Activated T-cell treated with anti-CD3 and anti-CD28 coated beads for 4 hours (primary cell): ENCODE measurements at regions not wholly inside any gene's neighbourhood (a gene's known extent, or its start where the extent isn't known, plus 50 kb on each side); places are given as distances from the start of the nearest gene placed in this dataset.

Experiments
- DNase-seq: peaks from one replicate; pipeline ENCODE4 v3.0.0-alpha.2; 2020

DNA sequence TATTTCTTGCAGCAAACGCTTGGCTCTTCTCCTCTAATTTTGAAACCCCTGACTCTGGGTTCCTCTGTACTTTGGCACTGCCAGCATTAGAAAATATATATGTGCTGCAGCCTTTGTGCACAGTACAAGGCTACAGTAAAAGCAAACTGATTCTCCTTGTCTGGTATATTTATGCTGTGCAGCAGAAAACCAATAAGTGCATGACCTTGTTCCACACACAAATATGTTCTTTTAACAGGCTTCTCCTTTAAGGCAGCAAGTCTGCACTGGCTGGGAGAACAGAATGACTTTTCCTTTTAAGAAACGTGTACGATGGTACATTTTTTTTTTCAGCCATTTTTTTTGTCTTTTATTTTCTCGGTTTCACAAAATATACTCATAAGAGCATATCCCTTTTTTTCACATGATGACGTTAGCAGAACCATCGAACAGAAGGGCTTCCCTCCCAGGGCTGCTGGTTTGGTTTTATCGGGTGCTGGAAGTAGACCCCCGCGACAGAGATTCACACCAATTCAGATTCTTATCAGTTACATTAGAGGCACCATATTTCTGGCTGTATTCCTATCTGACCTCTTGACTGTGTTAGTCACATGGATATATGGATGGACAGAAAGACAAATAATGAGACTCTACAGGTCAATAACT, 129.9 kb upstream of the ARID1B start:
- no peak for DNase-seq

DNA sequence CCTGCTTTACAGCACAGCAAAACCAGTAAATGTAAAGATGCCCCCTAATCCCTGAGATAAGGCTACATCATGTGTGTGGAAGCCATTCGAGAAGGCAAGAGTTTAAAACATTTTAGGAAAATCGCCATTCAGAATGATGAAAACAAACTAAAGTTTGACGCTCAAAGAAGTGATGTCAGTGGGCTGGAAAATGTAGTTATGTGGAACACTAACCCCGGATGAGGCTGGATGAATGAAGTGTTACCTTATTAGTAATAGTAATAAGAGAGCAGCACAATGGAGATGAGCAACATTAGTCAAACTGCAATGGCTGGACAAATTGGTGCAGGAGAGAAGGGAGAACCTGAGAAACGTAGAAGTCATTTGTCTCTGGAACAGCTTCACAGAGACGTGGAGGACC, 130.7 kb upstream of the ARID1B start:
- no peak for DNase-seq

DNA sequence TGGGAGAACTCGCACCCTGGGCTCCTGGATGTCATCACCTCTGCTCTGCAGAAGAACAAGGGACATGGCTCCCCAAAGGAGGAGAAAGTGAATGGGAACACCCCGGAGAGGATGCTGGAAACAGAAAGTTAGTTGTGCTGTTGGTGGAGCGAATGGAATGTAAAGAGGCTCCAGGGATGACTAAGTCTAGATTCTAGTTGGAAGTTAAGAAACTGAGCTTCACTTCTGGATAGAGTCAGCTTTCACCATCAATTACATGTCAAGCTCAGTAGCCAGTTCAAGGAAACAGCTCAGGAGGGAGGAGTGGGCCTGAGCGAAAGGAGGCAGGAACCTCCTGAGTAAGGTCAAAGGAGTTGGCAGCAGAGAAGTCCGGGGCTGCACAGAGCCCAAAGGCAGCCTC, 132.1 kb upstream of the ARID1B start:
- no peak for DNase-seq

DNA sequence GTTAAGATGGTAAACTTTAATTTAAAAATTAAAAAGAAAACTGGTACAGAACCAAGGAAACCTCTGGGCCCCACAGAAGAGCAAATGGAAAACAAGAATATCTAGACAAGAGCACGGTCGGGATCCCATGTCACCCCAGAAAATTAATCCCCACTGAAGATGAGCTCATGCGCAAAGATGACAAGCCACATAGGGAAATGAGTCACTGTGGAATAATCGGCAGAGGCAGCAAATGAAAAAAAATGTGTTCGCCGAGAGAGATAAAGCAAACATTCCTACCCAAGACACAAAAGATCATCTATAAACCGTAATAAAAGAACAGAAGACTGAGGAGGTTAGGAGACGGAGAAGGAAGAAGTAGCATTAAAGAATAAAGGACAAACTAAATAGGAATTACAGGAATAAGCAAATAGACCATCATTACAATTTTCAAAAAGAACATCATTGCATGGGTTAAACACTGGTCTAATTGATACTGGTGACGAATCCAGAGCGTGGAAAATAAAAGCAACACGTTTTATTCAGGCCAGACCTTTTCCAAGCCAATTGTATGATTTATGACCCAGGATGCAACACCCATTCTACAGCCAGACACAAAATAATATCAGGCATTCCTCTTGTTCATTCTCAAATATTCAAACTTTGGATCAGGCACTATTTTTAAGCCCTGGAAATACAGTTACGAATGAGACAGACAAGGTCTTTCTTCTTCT, 138.0 kb upstream of the ARID1B start:
- no peak for DNase-seq

DNA sequence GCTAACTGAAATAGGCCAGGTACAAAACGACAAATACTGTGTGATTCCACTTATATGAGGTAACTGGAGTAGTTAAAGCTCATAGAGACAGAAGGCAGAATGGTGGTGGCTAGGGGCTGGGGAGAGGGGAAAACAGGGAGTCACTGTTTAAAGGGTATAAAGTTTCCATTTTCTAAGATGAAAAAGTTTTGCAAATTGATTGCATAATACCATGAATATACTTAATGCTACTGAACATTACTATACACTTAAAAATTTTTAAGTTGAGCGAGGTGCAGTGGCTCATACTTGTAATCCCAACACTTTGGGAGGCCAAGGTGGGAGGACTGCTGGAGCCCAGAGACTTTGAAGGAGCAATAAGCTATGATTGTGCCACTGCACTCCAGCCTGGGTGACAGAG, 138.6 kb upstream of the ARID1B start:
- DNase-seq: no peak

DNA sequence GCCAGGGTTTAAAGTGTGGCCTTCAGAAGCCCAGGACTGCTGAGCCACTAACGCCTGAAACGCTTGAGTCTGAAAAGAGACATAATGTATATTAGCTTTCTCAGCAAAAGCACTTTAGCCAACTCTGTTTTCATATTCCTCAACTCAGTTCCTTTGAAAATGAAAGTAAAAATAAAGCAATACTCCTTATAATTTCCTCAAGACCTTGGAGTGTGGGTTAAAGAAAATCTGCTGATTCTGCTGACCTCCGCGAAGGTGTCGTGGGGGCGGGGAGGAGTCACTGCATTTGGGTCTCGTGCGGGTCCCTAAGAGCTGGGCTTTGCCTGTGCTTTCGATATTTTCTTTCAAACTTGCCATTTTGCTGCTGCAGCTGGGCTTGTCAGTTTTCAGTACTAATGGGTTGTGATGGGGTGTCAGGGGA, 142.2 kb upstream of the ARID1B start:
- no peak for DNase-seq

DNA sequence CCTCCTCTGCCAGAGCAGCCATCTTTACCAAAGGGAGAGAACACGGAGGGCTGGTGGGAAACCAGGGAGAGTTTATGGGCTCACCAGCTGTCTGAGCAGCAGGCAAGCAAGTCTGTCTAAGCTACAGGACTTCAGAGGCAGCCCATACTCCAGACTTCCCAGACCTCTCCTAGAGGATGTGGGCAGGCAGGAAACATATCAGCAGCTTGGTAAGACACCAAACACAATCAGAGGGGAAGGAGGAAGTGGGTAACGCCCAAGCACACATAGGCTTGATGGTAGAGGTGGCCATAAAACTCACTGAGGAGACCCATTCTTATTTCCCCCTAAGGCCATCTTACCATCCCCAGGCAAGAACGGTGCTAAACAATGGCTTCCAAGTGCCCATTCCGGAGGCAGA, 143.1 kb upstream of the ARID1B start:
- DNase-seq: no peak

DNA sequence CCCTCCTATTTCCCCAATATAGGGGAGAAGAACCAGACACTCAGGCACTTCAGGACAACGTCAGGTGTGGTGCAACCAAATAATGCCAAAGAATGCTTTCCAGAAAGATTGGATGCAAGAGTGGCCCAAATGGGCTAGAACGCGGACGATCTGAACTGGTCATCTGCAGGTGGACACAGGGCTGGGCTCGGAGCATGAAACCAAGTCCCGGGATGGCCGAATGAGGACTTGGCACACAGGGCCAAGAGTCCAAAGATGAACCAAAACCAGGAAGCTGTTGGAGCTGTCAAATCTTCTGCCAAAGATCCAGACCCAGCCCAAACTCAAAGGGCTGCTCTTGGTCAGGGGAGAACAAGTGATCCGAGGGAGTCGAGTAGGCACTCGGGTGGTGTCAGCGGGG, 143.9 kb upstream of the ARID1B start:
- DNase-seq: no peak

DNA sequence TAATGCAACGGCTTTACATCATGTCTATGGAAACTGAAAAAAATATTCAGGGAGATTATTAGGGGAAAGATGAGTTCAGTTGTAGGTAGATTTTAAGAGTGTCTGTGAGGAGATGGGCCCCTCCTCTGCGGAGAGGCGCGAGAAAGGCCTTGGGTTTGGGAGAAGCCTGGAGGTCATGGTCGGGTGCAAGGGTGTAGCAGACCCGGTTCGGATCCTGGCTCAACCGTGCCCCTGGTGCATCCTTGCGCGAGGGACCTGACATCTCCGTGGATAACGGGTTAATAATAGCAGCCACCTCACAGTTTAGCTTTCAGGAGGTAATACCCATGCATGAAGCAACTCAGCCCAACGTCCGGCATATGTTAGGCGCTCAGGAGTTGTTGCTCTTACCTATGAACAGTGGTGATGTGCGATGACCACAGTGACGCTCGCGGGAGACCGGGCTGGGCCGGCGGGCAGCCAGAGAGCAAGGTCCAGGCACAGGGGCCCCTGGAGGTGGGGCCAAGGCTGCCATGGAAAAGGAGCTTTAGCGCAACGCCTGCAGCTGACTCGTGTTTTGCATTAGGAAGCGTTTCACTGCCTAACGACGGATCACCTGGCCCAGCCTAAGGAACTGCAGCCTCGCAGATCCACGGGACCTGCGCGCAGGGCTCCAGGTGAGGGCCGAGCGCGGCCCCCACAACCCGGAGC, 146.4 kb upstream of the ARID1B start:
- DNase-seq: no peak

DNA sequence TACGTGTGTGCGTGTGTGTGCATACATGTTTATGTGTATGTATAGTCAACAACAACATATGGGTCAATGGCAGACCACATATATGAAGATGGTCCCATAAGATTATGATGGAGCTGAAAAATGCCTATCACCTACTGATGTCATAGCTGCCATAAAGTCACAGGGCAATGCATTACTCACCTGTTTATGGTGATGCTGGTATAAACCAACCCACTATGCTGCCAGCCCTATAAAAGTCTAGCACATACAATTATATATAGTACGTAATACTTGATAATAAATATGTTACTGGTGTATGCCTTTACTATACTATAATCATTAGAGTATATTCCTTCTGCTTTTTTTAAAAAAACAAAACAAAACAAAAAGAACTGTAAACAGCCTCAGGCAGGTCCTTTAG, 148.4 kb upstream of the ARID1B start:
- DNase-seq: no peak

DNA sequence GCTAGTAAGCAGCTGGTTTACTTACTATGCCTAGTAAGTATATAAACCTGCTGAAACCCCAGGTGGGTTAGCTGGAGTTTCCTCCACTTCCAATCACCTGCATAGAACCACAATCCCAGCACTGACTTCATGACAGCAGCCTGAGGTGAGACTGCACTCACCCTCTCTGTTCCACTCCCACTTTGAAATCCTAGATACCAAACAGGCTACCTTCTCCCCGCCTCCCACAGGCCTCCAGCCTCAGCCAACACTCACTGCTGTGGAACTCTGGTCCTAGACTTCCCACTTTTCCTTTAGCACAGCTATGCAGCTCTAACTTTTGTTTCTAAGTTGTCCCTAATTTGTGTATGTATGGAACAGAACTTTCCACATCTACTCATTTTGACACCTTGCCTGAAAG, 149.7 kb upstream of the ARID1B start:
- no peak for DNase-seq

DNA sequence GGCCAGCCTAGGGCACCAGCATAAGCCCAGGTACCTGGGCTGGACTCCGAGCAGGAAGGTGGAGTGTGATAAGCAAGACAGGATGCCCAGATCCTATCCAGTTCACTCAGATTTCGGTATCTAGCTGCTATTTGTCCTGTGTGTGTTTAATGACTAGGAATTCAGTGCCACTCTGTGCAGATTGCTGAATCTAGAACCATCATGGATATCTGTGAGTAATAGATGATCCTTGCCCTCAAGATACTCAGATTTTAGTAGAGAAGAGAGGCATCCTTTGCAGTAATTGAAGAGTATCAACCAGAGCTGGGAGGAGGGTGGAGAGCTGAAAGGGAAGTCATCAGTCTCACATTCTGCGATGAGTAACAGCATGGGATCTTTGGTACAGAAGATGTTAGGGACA, 155.0 kb upstream of the ARID1B start:
- DNase-seq: no peak

DNA sequence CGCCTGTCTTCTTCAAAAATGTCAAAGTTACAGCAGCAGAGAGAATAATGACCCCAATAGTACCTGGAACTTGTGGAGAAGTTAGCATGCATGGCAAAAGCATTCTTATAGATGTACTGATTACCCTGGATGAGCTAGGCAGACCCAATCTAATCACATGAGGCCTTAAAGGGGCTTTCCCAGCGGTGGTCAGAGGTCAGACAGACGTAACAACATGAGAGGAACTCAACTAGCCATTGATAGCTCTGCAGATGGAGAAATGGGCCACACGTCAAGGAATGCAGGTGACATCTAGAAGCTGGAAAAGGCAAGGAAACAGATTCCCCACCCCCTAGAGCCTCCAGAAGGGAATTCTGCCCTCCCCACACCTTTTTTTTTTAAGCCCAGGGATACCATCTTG, 156.8 kb upstream of the ARID1B start:
- DNase-seq: no peak

DNA sequence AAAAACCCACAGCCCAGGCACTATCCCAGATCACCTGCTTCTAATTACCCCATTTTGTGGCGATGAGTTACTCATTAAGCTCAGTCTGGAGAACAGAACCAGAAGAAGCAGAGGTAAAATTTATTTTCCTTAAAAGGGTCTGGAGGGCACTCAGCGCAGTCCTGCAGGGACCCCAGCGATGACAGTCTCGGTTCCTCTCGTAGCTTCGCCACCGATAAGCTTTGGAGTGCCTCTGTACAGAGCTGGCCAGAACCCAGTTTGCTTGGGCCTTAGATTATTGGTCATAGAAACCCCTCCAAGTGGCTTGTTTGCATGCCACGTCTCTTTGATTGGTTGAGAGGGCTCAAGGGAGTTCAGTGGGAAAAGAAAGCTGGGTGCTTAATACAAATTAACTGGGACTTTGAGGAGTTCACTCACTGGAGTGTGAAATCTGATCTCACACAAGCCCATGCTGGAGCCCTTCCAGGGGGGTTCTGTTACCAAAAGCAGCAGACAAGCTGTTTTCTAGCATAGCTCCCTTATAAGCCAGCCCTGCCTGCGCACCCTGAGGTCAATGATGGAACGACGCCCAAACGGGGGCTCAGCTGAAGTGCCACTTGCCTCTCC, 158.5 kb upstream of the ARID1B start:
- no peak for DNase-seq

DNA sequence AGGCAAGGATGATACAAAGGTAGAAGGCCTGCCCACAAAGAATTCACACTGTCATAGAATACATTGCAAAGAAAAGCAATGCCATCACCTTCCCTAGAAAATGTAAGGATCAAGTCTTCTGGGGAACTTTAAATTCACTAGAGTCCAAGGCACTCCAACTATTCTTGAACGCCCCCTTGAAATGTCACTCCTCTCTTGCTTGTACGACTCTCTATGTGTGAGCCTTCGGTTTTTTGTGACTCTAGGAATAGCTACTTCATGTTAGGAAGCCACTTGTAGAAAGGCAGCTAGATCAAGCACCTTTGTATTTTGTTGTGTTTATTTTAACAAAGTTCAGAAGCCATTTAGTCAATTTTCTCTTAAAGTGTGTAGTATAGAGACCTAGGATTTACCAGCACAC, 159.2 kb upstream of the ARID1B start:
- no peak for DNase-seq

DNA sequence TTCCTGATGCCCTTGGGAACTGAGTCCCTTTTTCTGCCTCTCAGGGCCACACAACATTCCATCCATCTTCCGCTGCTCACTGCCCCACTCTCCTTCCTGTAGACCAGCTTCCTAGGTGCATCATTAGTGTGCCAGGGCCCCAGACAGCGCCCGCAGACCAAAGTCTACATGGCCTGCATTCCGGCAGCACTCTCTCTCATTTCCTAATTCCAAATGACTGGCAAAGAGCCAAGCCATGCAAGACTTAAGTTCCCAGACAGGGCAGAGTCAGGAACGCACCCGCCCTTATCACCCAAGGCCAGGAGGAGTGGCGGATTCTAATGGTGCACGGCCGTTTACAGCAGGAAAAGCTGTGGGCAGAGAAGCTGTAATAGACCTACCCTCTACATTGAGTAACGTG, 159.8 kb upstream of the ARID1B start:
- DNase-seq: no peak

DNA sequence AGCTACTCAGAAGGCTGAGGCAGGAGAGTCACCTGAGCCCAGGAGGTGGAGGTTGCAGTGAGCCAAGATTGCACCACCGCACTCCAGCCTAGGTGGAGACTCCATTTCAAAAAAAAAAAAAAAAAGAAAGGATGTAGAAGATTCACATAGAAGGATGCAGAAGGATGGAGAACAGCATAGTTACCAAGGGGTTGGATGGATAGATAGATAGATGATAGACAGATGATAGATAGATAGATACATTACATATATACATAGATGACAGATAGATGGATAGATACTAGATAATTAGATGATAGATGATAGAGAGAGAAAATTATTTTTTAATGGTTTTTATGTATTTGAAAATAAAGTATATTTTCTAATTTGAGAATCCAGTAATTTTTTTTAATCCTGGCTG, 160.7 kb upstream of the ARID1B start:
- no peak for DNase-seq

DNA sequence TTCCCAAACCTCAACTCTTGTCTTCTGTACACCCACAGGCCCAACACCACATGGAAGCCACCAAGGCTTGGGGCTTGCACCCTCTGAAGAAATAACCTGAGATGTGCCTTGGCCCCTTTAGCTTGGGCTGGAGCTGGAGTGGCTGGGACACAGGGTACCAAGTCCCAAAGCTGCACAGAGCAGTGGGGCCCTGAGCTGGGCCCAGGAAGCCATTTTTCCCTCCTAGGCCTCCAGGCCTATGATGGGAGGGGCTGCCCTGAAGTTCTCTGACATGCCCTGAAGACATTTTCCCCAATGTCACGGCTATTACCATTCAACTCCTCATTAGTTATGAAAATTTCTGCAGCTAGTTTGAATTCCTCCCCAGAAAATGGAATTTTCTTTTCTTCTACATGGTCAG, 163.2 kb upstream of the ARID1B start:
- no peak for DNase-seq

DNA sequence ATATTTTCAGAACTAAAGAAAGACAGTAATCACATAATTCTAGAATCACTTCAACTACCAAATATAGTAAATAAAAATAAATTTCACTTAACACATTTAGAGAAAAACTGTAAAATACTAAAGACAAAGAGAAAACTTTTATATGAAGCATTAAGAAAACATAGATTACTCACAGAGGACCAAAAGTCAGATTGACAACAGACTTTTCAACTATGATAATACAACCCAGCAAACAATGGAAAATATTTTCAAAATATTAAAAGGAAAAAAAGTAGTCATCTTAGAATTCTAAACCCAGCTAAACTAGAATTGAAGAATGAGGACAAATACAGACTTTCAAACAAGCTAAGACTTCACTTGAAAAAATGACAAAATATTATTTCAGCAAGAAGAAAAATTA, 164.8 kb upstream of the ARID1B start:
- DNase-seq: no peak

DNA sequence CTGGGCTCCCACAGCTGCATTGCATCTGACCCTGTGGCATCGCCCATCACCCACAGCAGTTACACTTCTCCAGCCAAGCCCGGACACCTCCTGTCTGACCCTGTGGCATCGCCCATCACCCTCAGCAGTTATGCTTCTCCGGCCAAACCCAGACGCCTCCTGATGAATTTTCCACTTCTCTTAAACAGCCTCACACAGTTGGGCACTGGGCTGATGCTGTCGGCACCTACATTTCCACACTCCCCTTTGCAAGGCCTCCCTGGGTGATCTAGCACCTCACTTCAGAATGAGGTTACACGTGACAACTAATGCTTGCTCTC, 175.2 kb upstream of the ARID1B start:
- DNase-seq: no peak

DNA sequence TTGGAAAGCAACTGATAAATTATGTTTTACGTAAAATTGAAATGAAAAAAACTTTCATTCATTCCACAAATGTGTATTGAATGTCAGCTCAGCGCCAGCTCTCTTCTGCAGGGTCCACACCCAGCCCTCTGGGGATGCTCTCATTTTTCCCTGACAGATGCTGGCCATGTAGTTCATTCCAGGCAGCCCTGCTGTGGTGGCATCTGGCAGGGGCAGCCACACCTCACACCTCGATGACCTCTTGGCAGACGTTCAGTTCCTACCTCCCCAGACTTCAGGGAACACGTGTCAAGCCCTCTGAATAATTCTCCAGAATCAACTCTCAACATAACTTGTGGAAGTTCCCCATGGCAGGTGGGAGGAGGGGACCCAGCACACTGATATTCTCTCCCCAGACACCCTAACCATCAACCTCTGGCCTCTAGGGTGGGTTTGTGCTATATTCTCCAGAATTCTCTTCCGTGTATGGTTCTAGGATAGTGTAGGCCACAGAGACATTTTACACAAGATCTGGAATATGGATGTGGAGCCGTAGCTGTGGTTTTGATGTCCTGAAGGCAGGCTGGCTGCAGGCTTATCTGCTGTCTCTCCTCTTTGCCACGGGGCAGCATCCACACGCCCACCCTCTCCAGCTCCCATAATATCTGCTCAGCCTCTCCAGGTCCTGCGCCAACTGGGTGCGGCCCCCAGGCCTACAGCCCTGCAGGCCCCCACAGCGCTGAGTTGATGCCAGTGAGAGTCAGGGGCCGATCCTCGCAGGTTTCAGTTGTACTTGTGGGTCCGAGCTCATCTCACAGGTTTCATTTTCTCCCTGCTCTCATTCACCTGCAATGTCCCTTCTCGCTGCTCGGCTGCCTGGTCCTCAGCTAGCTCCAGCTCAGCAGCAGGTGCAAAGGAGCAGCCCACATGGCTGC, 175.8 kb upstream of the ARID1B start:
- DNase-seq: no peak

DNA sequence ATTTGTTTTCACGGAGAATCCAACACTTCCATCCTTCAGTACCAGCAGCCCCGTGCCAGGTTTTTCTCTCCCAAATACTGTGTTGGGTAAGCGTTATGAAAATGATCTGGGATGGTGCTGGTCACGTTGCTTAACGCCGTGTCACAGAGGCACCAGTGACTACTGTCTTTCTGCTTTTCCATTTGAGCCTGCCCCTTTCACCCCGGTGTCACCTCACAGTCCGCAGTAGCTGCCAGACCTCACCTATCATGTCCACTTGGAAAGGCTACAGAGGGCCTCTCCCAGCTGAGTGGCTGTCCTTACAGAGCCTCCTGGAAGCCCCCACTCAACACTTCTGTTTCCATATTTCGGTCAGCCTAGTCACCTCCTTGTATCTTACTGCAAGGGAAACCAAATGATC, 176.5 kb upstream of the ARID1B start:
- no peak for DNase-seq

DNA sequence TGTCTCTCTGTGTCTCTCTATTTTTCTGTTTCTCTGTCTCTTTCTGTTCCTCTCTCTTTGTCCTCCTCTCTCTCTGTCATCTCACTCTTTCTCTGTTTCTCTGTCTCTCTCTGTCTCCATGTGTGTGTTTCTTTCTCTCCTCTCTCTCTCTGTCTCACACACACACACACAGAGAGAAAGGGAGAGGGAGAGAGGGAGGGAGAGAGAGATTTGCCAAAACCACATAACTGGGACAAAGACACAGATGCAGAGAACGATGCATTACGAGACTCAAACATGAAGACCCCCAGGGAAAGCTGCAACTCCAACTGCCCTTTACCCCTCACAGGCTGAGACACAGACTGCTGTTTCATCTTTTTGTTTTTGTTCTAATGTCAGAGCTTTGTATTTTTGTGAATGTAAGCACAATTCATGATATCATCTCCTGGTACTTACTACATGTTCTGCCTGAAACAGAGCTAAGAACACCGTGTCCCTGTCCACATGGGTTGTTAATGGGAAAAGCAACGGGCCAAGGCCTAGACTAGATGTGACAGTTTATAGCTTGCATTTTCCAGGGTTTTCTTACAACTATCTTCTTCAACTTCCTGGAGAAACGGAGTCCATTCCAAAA, 177.1 kb upstream of the ARID1B start:
- DNase-seq: no peak
